ENCODE measurements at regions not wholly inside any gene's neighbourhood (a gene's known extent, or its start where the extent isn't known, plus 50 kb on each side); places are given as distances from the start of the nearest gene placed in this dataset.

DNA sequence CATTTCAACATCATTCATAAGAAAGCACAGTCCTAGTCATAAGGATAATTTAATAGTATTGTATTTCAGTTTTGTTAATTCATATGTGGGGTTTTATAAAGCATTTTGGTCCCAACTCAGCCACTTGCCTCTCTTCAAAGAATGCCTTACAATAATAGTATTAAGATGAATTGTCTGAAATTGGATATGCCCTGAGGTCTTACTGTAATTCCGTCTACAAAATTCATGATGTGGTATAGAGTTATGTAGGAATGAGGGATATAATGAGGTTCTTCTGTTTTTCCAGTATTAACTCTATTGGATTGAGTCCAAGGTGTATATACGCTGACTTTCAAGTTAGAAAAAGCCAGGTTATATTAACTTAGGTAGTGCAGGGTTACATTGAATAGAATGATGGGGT, 177.0 kb downstream of the GOLIM4 start:
- no peak overlapping the region for H3K4me3 ChIP-seq (ENCODE audit: low read length)
- no peaks in the 10 kb centered on the region for H3K27me3 ChIP-seq (replicated peaks; ENCODE audit: control insufficient read depth, insufficient read depth, low read length)
- H3K9me3 ChIP-seq (ENCODE audit: control insufficient read depth, low read length) = no peaks in the 10 kb centered on the region
- peak; percentile 3 for DNase-seq (ENCODE audit: low read depth)
- H3K36me3 ChIP-seq (ENCODE audit: control insufficient read depth, insufficient read depth, low read length, severe bottlenecking) = no peaks in the 10 kb centered on the region
- H3K9ac ChIP-seq (ENCODE audit: low read length) = no peak overlapping the region
- peaks cover 2% of the 10 kb centered on the region for H3K4me1 ChIP-seq (ENCODE audit: control insufficient read depth, insufficient read depth, low read length)

DNA sequence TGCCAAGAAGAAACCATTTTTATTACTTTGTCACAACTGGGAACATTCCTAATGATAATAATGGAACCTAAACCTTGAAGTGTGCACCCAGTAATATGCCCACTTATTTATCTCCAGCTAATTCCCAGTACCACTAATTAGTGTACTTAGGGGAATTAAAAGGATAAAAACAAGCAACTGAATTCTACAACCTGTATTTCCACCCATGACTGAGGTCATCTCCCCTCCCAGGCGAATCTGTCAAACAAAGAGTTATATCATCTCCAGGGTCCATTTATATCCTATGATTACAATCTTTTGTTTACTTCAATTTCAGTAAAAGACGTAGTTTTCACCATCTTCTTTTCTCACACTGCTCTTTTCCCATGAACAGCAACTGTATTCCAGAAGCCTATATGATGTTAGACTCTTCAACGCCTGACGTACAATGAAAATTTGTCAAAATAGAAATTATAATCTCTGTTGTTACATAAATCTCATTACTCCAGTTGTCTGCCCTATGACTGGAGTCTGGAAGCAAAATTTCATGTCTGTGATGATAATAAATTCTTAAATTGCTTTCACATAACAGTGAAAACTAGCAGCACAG, 177.6 kb downstream of the GOLIM4 start:
- Histone ChIP-seq H3K9me3 (ENCODE audit: control insufficient read depth, low read length) (no peaks in the 10 kb centered on the region), H3K27me3 (replicated peaks; ENCODE audit: control insufficient read depth, insufficient read depth, low read length) (no peaks in the 10 kb centered on the region), H3K4me1 (ENCODE audit: control insufficient read depth, insufficient read depth, low read length) (peaks cover 7% of the 10 kb centered on the region), H3K4me3 (ENCODE audit: low read length) (no peak overlapping the region), H3K36me3 (ENCODE audit: control insufficient read depth, insufficient read depth, low read length, severe bottlenecking) (no peaks in the 10 kb centered on the region), H3K9ac (ENCODE audit: low read length) (no peak overlapping the region)
- no peak for DNase-seq (ENCODE audit: low read depth)

DNA sequence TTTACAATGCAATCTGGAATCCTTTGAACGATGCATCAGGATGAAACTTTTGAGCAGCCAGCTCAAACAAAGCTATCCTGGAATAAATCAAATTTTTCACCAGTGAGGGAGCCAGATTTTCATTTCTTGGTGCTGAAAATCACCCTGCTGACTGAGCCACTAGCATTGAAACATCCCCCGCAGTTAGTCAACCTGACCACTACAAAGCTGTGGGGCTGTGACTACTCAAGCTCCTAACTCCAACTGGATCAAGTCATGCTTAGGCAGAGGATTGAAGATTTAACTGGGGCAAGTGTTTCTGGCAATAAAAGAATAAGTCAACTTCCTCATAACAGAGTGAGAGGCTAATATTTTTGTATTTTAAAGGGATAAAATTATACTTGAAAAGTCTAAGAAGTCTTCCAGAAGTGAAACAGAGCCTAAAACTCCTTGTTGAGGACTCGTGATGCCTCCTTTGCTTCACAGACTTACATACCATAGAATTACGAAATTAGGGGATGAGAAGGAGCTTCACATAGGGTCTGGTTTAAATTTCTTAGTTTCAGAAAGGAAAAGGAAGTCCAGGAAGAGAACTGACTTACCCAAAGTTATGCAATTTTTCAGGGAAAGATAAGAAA, 177.8 kb downstream of the SERPINI1 start:
- peak overlapping the region; percentile 46 for H3K4me3 ChIP-seq (ENCODE audit: low read length)
- peaks cover 9% of the 10 kb centered on the region for H3K4me1 ChIP-seq (ENCODE audit: control insufficient read depth, insufficient read depth, low read length)
- DNase-seq (ENCODE audit: low read depth) = peak; percentile 27
- peaks cover 7% of the 10 kb centered on the region for H3K27me3 ChIP-seq (replicated peaks; ENCODE audit: control insufficient read depth, insufficient read depth, low read length)
- H3K9me3 ChIP-seq (ENCODE audit: control insufficient read depth, low read length) = no peaks in the 10 kb centered on the region
- H3K9ac ChIP-seq (ENCODE audit: low read length) = no peak overlapping the region
- no peaks in the 10 kb centered on the region for H3K36me3 ChIP-seq (ENCODE audit: control insufficient read depth, insufficient read depth, low read length, severe bottlenecking)

DNA sequence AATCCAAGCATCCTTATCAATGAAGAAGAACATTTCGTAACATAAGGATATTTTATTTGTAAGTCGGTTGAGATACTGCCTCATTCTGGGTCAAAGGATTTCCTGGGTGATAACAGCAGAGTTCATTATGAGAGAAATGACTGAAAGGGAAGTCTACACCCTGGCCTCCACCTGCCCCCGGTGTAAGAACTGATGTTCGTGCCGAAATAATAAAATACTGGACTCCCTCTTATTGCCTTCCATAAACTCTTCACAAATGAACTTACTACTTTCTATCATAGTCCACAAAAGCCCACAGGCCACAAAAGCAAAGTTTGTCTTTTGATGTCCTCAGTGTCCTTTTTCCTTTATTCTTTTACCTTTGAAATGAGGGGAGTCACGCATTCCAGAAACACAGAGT, 174.4 kb downstream of the SERPINI1 start:
- Histone ChIP-seq H3K27me3 (replicated peaks; ENCODE audit: control insufficient read depth, insufficient read depth, low read length) (peaks cover 7% of the 10 kb centered on the region), H3K4me1 (ENCODE audit: control insufficient read depth, insufficient read depth, low read length) (peaks cover 9% of the 10 kb centered on the region), H3K4me3 (ENCODE audit: low read length) (no peak overlapping the region), H3K9me3 (ENCODE audit: control insufficient read depth, low read length) (no peaks in the 10 kb centered on the region), H3K9ac (ENCODE audit: low read length) (no peak overlapping the region), H3K36me3 (ENCODE audit: control insufficient read depth, insufficient read depth, low read length, severe bottlenecking) (no peaks in the 10 kb centered on the region)
- DNase-seq (ENCODE audit: low read depth) = no peak

DNA sequence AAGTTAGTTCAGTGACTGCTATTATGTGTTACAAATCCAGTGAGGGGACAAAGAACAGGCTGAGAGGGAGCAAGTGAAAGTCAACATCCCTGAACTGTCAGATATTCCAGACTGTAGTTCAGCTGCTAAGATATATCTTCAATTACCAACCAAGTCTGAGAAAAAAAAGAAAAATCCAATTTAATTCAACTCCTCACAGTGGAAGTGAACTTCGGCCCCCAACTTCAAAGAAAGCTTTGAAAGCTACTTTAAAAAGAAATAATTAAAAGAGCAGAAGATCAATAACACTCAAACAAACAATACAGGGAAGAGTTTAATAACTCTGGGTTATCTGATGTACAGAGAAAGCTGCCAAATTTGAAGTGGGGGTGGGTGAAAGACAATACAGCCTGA, 174.0 kb downstream of the SERPINI1 start:
- Histone ChIP-seq H3K27me3 (replicated peaks; ENCODE audit: control insufficient read depth, insufficient read depth, low read length) (peaks cover 7% of the 10 kb centered on the region), H3K9me3 (ENCODE audit: control insufficient read depth, low read length) (no peaks in the 10 kb centered on the region), H3K9ac (ENCODE audit: low read length) (no peak overlapping the region), H3K36me3 (ENCODE audit: control insufficient read depth, insufficient read depth, low read length, severe bottlenecking) (no peaks in the 10 kb centered on the region), H3K4me1 (ENCODE audit: control insufficient read depth, insufficient read depth, low read length) (peaks cover 9% of the 10 kb centered on the region), H3K4me3 (ENCODE audit: low read length) (no peak overlapping the region)
- DNase-seq (ENCODE audit: low read depth) = no peak

DNA sequence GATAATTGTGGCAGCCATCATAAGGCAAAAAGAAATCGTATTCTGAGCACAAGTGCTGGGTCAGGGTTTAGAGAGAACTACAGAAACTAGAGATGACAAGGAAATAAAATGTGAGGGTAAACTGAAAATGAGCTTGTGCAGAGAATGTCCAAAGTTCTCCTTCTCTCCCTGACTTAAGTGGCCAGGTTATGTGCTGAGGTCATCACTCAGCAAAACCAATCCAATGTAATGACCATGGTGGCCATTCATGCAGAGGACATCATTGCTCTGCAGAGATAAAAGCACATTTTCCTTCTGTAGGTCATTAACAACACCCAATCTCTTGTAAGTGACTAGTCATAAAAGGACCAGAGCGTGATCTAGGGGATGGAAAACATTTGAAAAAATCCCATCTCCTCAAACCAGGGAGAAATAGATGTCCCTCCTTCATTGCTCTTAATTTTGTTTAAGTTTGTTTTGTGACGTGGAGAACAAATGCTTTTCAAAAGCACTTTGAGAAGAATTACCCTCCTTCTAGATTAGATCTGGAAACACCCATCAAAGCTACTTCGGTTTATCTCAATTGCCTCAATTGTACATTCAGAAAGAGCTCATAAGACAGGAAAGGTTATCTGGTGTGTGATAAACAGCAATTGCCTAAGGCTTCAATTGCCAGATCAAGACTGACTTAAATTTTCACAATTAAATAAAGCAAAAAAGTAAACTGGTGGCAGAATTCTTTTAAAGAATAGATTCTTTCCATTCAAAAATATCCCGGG, 173.4 kb downstream of the SERPINI1 start:
- Histone ChIP-seq H3K9me3 (ENCODE audit: control insufficient read depth, low read length) (no peaks in the 10 kb centered on the region), H3K4me1 (ENCODE audit: control insufficient read depth, insufficient read depth, low read length) (peaks cover 9% of the 10 kb centered on the region), H3K27me3 (replicated peaks; ENCODE audit: control insufficient read depth, insufficient read depth, low read length) (peaks cover 7% of the 10 kb centered on the region), H3K36me3 (ENCODE audit: control insufficient read depth, insufficient read depth, low read length, severe bottlenecking) (no peaks in the 10 kb centered on the region), H3K9ac (ENCODE audit: low read length) (no peak overlapping the region), H3K4me3 (ENCODE audit: low read length) (no peak overlapping the region)
- DNase-seq (ENCODE audit: low read depth) = no peak

DNA sequence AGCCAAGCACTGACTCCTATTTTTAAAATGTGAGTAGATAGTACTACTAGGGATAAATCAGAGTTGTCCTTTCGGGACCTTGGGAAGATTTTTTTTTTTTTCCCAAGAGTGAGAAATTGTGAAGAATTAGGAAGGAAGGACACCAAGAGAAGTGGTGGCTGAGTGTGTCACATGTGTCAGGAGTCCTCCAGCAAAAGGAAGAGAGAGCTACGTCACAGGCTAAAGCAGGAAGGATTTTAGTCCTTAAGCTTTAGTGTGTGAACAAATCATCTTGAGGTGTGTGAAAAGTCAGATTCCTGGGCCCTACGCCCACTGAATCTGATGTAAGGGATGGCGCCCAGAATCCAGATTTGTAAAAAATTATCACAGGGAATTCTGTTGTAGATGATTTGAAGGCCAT, 172.7 kb downstream of the SERPINI1 start:
- Histone ChIP-seq H3K9ac (ENCODE audit: low read length) (no peak overlapping the region), H3K9me3 (ENCODE audit: control insufficient read depth, low read length) (no peaks in the 10 kb centered on the region), H3K4me3 (ENCODE audit: low read length) (no peak overlapping the region), H3K36me3 (ENCODE audit: control insufficient read depth, insufficient read depth, low read length, severe bottlenecking) (no peaks in the 10 kb centered on the region), H3K4me1 (ENCODE audit: control insufficient read depth, insufficient read depth, low read length) (peaks cover 3% of the 10 kb centered on the region), H3K27me3 (replicated peaks; ENCODE audit: control insufficient read depth, insufficient read depth, low read length) (peaks cover 7% of the 10 kb centered on the region)
- no peak for DNase-seq (ENCODE audit: low read depth)

DNA sequence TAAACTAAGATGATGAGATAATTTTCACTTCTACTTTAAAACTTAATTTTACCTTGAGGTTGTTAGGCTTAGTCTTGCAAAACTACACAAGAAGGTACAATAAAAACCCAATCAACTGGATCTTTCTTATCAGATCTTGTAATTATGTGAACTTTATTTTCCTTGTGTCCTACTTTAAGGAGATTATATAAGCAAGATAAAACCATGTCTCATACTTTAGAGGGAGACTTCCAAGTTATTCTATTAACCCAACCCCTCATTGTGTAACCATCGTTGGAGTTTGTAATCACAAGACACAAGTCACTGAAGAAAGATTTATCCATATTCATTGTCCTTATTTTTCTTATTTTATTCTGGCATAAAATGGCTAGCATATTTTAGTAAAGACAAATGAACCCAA, 165.6 kb downstream of the SERPINI1 start:
- Histone ChIP-seq H3K27me3 (replicated peaks; ENCODE audit: control insufficient read depth, insufficient read depth, low read length) (no peaks in the 10 kb centered on the region), H3K9ac (ENCODE audit: low read length) (no peak overlapping the region), H3K9me3 (ENCODE audit: control insufficient read depth, low read length) (peaks cover 10% of the 10 kb centered on the region), H3K36me3 (ENCODE audit: control insufficient read depth, insufficient read depth, low read length, severe bottlenecking) (no peaks in the 10 kb centered on the region), H3K4me1 (ENCODE audit: control insufficient read depth, insufficient read depth, low read length) (peaks cover 3% of the 10 kb centered on the region), H3K4me3 (ENCODE audit: low read length) (no peak overlapping the region)
- DNase-seq (ENCODE audit: low read depth) = no peak

DNA sequence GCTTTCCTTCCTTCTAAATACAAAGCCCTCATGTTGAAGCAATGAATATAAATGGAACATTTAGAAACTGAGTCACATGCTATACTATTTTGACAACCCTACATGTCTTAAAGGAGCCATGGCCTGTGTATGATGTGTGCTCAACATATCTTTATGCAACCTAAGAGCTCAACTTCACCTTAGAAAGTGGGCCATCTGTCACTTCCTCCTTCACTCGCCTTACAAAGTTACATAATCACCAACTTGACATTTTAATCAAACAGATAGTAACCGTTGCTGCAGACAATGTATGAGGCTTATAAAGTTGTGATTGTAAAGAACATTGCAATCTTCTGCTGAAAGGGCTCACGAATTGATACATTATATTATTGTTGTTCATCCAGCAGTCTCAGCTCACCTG, 163.6 kb downstream of the SERPINI1 start:
- Histone ChIP-seq H3K27me3 (replicated peaks; ENCODE audit: control insufficient read depth, insufficient read depth, low read length) (no peaks in the 10 kb centered on the region), H3K4me3 (ENCODE audit: low read length) (no peak overlapping the region), H3K9me3 (ENCODE audit: control insufficient read depth, low read length) (peaks cover 10% of the 10 kb centered on the region), H3K36me3 (ENCODE audit: control insufficient read depth, insufficient read depth, low read length, severe bottlenecking) (no peaks in the 10 kb centered on the region), H3K4me1 (ENCODE audit: control insufficient read depth, insufficient read depth, low read length) (peaks cover 3% of the 10 kb centered on the region), H3K9ac (ENCODE audit: low read length) (no peak overlapping the region)
- DNase-seq (ENCODE audit: low read depth) = no peak

DNA sequence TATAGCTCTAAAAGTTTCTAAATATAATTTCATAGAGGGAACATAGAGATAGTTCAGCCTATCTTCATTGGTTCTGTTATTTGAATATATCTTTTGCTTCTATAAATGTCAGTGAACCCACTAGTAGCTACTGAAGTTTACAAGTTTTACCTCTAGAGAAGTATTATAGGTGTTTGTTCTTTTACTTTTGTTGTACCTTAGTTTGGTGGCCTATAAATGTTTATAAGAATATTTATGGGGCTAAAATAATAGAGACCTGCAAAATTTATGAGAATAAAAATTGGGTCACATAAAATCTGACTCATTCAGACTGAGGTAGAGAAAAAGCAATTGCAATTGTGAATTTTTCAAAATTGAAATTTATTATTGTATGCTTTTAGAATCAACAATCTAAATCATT, 162.6 kb downstream of the SERPINI1 start:
- Histone ChIP-seq H3K9me3 (ENCODE audit: control insufficient read depth, low read length) (peaks cover 10% of the 10 kb centered on the region), H3K4me3 (ENCODE audit: low read length) (no peak overlapping the region), H3K27me3 (replicated peaks; ENCODE audit: control insufficient read depth, insufficient read depth, low read length) (peaks cover 5% of the 10 kb centered on the region), H3K36me3 (ENCODE audit: control insufficient read depth, insufficient read depth, low read length, severe bottlenecking) (no peaks in the 10 kb centered on the region), H3K9ac (ENCODE audit: low read length) (no peak overlapping the region), H3K4me1 (ENCODE audit: control insufficient read depth, insufficient read depth, low read length) (peaks cover 3% of the 10 kb centered on the region)
- no peak for DNase-seq (ENCODE audit: low read depth)

DNA sequence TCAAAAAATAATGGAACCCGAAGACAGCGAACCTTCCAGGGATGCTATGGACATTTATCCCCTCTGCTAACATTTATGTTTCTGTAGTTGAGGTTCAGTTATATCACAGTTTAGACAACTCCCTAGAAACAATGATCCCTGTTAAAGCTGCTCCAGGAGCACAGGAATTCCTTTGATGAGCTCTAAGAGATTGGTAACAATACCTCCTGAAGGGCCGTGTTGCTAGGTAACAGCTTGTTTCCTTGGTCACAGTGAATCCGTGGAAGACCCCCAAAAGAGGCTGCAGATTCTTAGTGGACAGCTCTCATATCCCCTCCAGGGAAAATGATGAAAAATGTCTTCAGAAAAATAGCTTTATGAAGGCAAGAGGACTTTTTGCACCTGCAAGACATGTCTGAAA, 160.2 kb downstream of the SERPINI1 start:
- Histone ChIP-seq H3K36me3 (ENCODE audit: control insufficient read depth, insufficient read depth, low read length, severe bottlenecking) (no peaks in the 10 kb centered on the region), H3K4me1 (ENCODE audit: control insufficient read depth, insufficient read depth, low read length) (no peaks in the 10 kb centered on the region), H3K27me3 (replicated peaks; ENCODE audit: control insufficient read depth, insufficient read depth, low read length) (peaks cover 9% of the 10 kb centered on the region), H3K9me3 (ENCODE audit: control insufficient read depth, low read length) (peaks cover 13% of the 10 kb centered on the region), H3K9ac (ENCODE audit: low read length) (no peak overlapping the region), H3K4me3 (ENCODE audit: low read length) (no peak overlapping the region)
- no peak for DNase-seq (ENCODE audit: low read depth)
